ENCODE measurements at regions not wholly inside any gene's neighbourhood (a gene's known extent, or its start where the extent isn't known, plus 50 kb on each side); places are given as distances from the start of the nearest gene placed in this dataset.
A peak's percentile ranks its signal among the peaks of the same experiment; 100 is the strongest.

GRCh38 chr6:130680116-130680515, 147.1 kb upstream of the SMLR1 start:
- H3K4me3 ChIP-seq (ENCODE audit: low read depth, low read length): 0 out of 2 replicates have a peak overlapping the region, but pooled peaks have one; percentile 10

GRCh38 chr6:130681028-130681427, 146.2 kb upstream of the SMLR1 start:
- peak overlapping the region; percentile 74 for H2AFZ ChIP-seq (ENCODE audit: low read length, unreplicated experiment)
- H3K36me3 ChIP-seq (ENCODE audit: insufficient read depth, low read length): no peaks in the 10 kb centered on the region
- no peaks in the 10 kb centered on the region for H3K79me2 ChIP-seq (ENCODE audit: control insufficient read depth, insufficient read depth, low read length, unreplicated experiment)
- peak overlapping the region; percentile 13; the same call in 1 of the 2 replicates for H3K4me3 ChIP-seq (ENCODE audit: low read depth, low read length)
- peaks cover 18% of the 10 kb centered on the region for H3K4me1 ChIP-seq (ENCODE audit: control insufficient read depth, insufficient read depth, low read length, unreplicated experiment)
- H3K27me3 ChIP-seq (ENCODE audit: insufficient read depth, low read length): no peaks in the 10 kb centered on the region
- H3K27ac ChIP-seq (ENCODE audit: low read depth, low read length): peak overlapping the region; percentile 82

More at GRCh38 chr6:130680116-130680515, 147.1 kb upstream of the SMLR1 start:
- Histone ChIP-seq H3K27ac (ENCODE audit: low read depth, low read length) (peak overlapping the region; percentile 82), H3K36me3 (ENCODE audit: insufficient read depth, low read length) (no peaks in the 10 kb centered on the region), H3K79me2 (ENCODE audit: control insufficient read depth, insufficient read depth, low read length, unreplicated experiment) (no peaks in the 10 kb centered on the region), H3K4me1 (ENCODE audit: control insufficient read depth, insufficient read depth, low read length, unreplicated experiment) (peaks cover 18% of the 10 kb centered on the region), H2AFZ (ENCODE audit: low read length, unreplicated experiment) (peak overlapping the region; percentile 64), H3K27me3 (ENCODE audit: insufficient read depth, low read length) (no peaks in the 10 kb centered on the region)

- H3K36me3 ChIP-seq (ENCODE audit: insufficient read depth, low read length): no peaks in the 10 kb centered on the region
- no peaks in the 10 kb centered on the region for H3K79me2 ChIP-seq (ENCODE audit: control insufficient read depth, insufficient read depth, low read length, unreplicated experiment)
- H3K4me1 ChIP-seq (ENCODE audit: control insufficient read depth, insufficient read depth, low read length, unreplicated experiment): peaks cover 18% of the 10 kb centered on the region
- no peaks in the 10 kb centered on the region for H3K27me3 ChIP-seq (ENCODE audit: insufficient read depth, low read length)
- no peak overlapping the region for H3K4me3 ChIP-seq (ENCODE audit: low read depth, low read length)
- no peak overlapping the region for H2AFZ ChIP-seq (ENCODE audit: low read length, unreplicated experiment)
- no peak overlapping the region for H3K27ac ChIP-seq (ENCODE audit: low read depth, low read length)
These were observed 145.1 kb upstream of the SMLR1 start for GRCh38 chr6:130682066-130682465.

GRCh38 chr6:130683761-130684517, 143.3 kb upstream of the SMLR1 start:
- no peaks in the 10 kb centered on the region for H3K27me3 ChIP-seq (ENCODE audit: insufficient read depth, low read length)
- H3K4me3 ChIP-seq (ENCODE audit: low read depth, low read length): no peak overlapping the region
- H3K27ac ChIP-seq (ENCODE audit: low read depth, low read length): no peak overlapping the region
- H3K36me3 ChIP-seq (ENCODE audit: insufficient read depth, low read length): no peaks in the 10 kb centered on the region
- peaks cover 18% of the 10 kb centered on the region for H3K4me1 ChIP-seq (ENCODE audit: control insufficient read depth, insufficient read depth, low read length, unreplicated experiment)
- H3K79me2 ChIP-seq (ENCODE audit: control insufficient read depth, insufficient read depth, low read length, unreplicated experiment): no peaks in the 10 kb centered on the region
- H2AFZ ChIP-seq (ENCODE audit: low read length, unreplicated experiment): no peak overlapping the region

GRCh38 chr6:130692659-130693058, 134.5 kb upstream of the SMLR1 start:
- H2AFZ ChIP-seq (ENCODE audit: low read length, unreplicated experiment): no peak overlapping the region
- no peak overlapping the region for H3K27ac ChIP-seq (ENCODE audit: low read depth, low read length)
- H3K4me3 ChIP-seq (ENCODE audit: low read depth, low read length): no peak overlapping the region
- no peaks in the 10 kb centered on the region for H3K27me3 ChIP-seq (ENCODE audit: insufficient read depth, low read length)
- H3K36me3 ChIP-seq (ENCODE audit: insufficient read depth, low read length): no peaks in the 10 kb centered on the region
- no peaks in the 10 kb centered on the region for H3K79me2 ChIP-seq (ENCODE audit: control insufficient read depth, insufficient read depth, low read length, unreplicated experiment)
- peaks cover 12% of the 10 kb centered on the region for H3K4me1 ChIP-seq (ENCODE audit: control insufficient read depth, insufficient read depth, low read length, unreplicated experiment)

- Histone ChIP-seq H3K4me1 (ENCODE audit: control insufficient read depth, insufficient read depth, low read length, unreplicated experiment) (peaks cover 12% of the 10 kb centered on the region), H2AFZ (ENCODE audit: low read length, unreplicated experiment) (no peak overlapping the region), H3K36me3 (ENCODE audit: insufficient read depth, low read length) (no peaks in the 10 kb centered on the region), H3K27ac (ENCODE audit: low read depth, low read length) (no peak overlapping the region), H3K4me3 (ENCODE audit: low read depth, low read length) (no peak overlapping the region), H3K27me3 (ENCODE audit: insufficient read depth, low read length) (no peaks in the 10 kb centered on the region), H3K79me2 (ENCODE audit: control insufficient read depth, insufficient read depth, low read length, unreplicated experiment) (no peaks in the 10 kb centered on the region)
These were observed 133.3 kb upstream of the SMLR1 start for GRCh38 chr6:130693944-130694343.

GRCh38 chr6:130694606-130695005, 132.6 kb upstream of the SMLR1 start:
- peak overlapping the region; percentile 38 for H2AFZ ChIP-seq (ENCODE audit: low read length, unreplicated experiment)

GRCh38 chr6:130696806-130697205, 130.4 kb upstream of the SMLR1 start:
- peak overlapping the region; percentile 30 for H2AFZ ChIP-seq (ENCODE audit: low read length, unreplicated experiment)
- no peaks in the 10 kb centered on the region for H3K36me3 ChIP-seq (ENCODE audit: insufficient read depth, low read length)
- H3K27ac ChIP-seq (ENCODE audit: low read depth, low read length): peak overlapping the region; percentile 21; the same call in 1 of the 2 replicates
- peaks cover 12% of the 10 kb centered on the region for H3K4me1 ChIP-seq (ENCODE audit: control insufficient read depth, insufficient read depth, low read length, unreplicated experiment)
- no peaks in the 10 kb centered on the region for H3K79me2 ChIP-seq (ENCODE audit: control insufficient read depth, insufficient read depth, low read length, unreplicated experiment)
- 0 out of 2 replicates have a peak overlapping the region, but pooled peaks have one; percentile 5 for H3K4me3 ChIP-seq (ENCODE audit: low read depth, low read length)
- H3K27me3 ChIP-seq (ENCODE audit: insufficient read depth, low read length): 0 out of 2 replicates have a peak, but pooled peaks cover 6% of the 10 kb centered on the region

More at GRCh38 chr6:130694606-130695005, 132.6 kb upstream of the SMLR1 start:
- Histone ChIP-seq H3K36me3 (ENCODE audit: insufficient read depth, low read length) (no peaks in the 10 kb centered on the region), H3K27ac (ENCODE audit: low read depth, low read length) (no peak overlapping the region), H3K27me3 (ENCODE audit: insufficient read depth, low read length) (no peaks in the 10 kb centered on the region), H3K79me2 (ENCODE audit: control insufficient read depth, insufficient read depth, low read length, unreplicated experiment) (no peaks in the 10 kb centered on the region), H3K4me1 (ENCODE audit: control insufficient read depth, insufficient read depth, low read length, unreplicated experiment) (peaks cover 12% of the 10 kb centered on the region), H3K4me3 (ENCODE audit: low read depth, low read length) (no peak overlapping the region)

GRCh38 chr6:130697271-130697994, 129.8 kb upstream of the SMLR1 start:
- peak overlapping the region; percentile 21; the same call in 1 of the 2 replicates for H3K27ac ChIP-seq (ENCODE audit: low read depth, low read length)

GRCh38 chr6:130697995-130698535, 129.1 kb upstream of the SMLR1 start:
- Histone ChIP-seq H3K36me3 (ENCODE audit: insufficient read depth, low read length) (no peaks in the 10 kb centered on the region), H3K27me3 (ENCODE audit: insufficient read depth, low read length) (0 out of 2 replicates have a peak, but pooled peaks cover 6% of the 10 kb centered on the region), H3K4me1 (ENCODE audit: control insufficient read depth, insufficient read depth, low read length, unreplicated experiment) (peaks cover 12% of the 10 kb centered on the region), H2AFZ (ENCODE audit: low read length, unreplicated experiment) (peak overlapping the region; percentile 82), H3K4me3 (ENCODE audit: low read depth, low read length) (peak overlapping the region; percentile 27; the same call in 1 of the 2 replicates), H3K79me2 (ENCODE audit: control insufficient read depth, insufficient read depth, low read length, unreplicated experiment) (no peaks in the 10 kb centered on the region), H3K27ac (ENCODE audit: low read depth, low read length) (no peak overlapping the region)

More at GRCh38 chr6:130697271-130697994, 129.8 kb upstream of the SMLR1 start:
- Histone ChIP-seq H3K4me3 (ENCODE audit: low read depth, low read length) (peak overlapping the region; percentile 27; the same call in 1 of the 2 replicates), H2AFZ (ENCODE audit: low read length, unreplicated experiment) (peak overlapping the region; percentile 82), H3K4me1 (ENCODE audit: control insufficient read depth, insufficient read depth, low read length, unreplicated experiment) (peaks cover 12% of the 10 kb centered on the region), H3K36me3 (ENCODE audit: insufficient read depth, low read length) (no peaks in the 10 kb centered on the region), H3K27me3 (ENCODE audit: insufficient read depth, low read length) (0 out of 2 replicates have a peak, but pooled peaks cover 6% of the 10 kb centered on the region), H3K79me2 (ENCODE audit: control insufficient read depth, insufficient read depth, low read length, unreplicated experiment) (no peaks in the 10 kb centered on the region)

Measured in ACC112 (cell line).